CD14-positive monocyte (primary cell): ENCODE measurements at regions not wholly inside any gene's neighbourhood (a gene's known extent, or its start where the extent isn't known, plus 50 kb on each side); places are given as distances from the start of the nearest gene placed in this dataset.

Source experiments
- DNase-seq, 3 donors: peaks; one replicate each; pipeline ENCODE4 v3.0.0-alpha.2; 2011 to 2022
- H2AFZ ChIP-seq: 2 replicates; pipeline ENCODE4 v1.6.0; 2012; ENCODE audit warnings: mild to moderate bottlenecking, low read depth, low read length, inconsistent platforms; ENCODE audit not compliant: insufficient read depth, poor library complexity, severe bottlenecking
- H3K27ac ChIP-seq, 2 donors: 1 replicate in 1 of 2; 2 replicates in 1 of 2; pipeline ENCODE4 v1.5.1; 2012 to 2013; ENCODE audit warnings: low read length in 2 of 2, control low read depth in 1 of 2, inconsistent platforms in 1 of 2, low read depth in 1 of 2, mild to moderate bottlenecking in 1 of 2
- H3K27me3 ChIP-seq, 2 donors: one replicate each; pipeline versions ENCODE4 v1.6.0 to v1.6.1; 2011 to 2013; ENCODE audit warnings: low read length in 2 of 2; ENCODE audit not compliant: control insufficient read depth in 2 of 2, insufficient read depth in 2 of 2
- H3K36me3 ChIP-seq, 2 donors: replicated peaks in 1 of 2; 1 replicate in 1 of 2; 2 replicates in 1 of 2; pipeline versions ENCODE4 v1.5.1 to v1.6.1; 2012 to 2013; ENCODE audit warnings: low read length in 2 of 2, control low read depth in 1 of 2, inconsistent platforms in 1 of 2, mild to moderate bottlenecking in 1 of 2; ENCODE audit not compliant: insufficient read depth in 2 of 2, control insufficient read depth in 1 of 2
- H3K4me1 ChIP-seq, 2 donors: 1 replicate in 1 of 2; 2 replicates in 1 of 2; pipeline versions ENCODE4 v1.5.1 to v1.6.1; 2012 to 2013; ENCODE audit warnings: low read length in 2 of 2, control low read depth in 1 of 2, inconsistent platforms in 1 of 2, mild to moderate bottlenecking in 1 of 2, moderate library complexity in 1 of 2; ENCODE audit not compliant: insufficient read depth in 2 of 2, control insufficient read depth in 1 of 2
- H3K4me2 ChIP-seq: replicated peaks from 2 replicates; pipeline ENCODE3; 2012; ENCODE audit warnings: low read length, moderate library complexity, mild to moderate bottlenecking; ENCODE audit not compliant: poor library complexity, severe bottlenecking; ENCODE audit errors: extremely low read depth
- H3K4me3 ChIP-seq, 3 experiments: fragments of 200-600 bp in 1 of 3; sonication (generic) in 1 of 3; replicated peaks in 1 of 3; 1 replicate in 2 of 3; 2 replicates in 1 of 3; pipeline ENCODE4 v1.5.1; 2011 to 2013; ENCODE audit warnings: low read length in 3 of 3, mild to moderate bottlenecking in 3 of 3, control low read depth in 2 of 3, low read depth in 2 of 3, inconsistent platforms in 1 of 3, moderate library complexity in 1 of 3
- H3K79me2 ChIP-seq: 2 replicates; pipeline ENCODE4 v1.6.0; 2012; ENCODE audit warnings: mild to moderate bottlenecking, control low read depth, inconsistent platforms, low read length, moderate library complexity; ENCODE audit not compliant: insufficient read depth
- H3K9ac ChIP-seq: 2 replicates; pipeline ENCODE4 v1.6.0; 2017; ENCODE audit warnings: low read length, mild to moderate bottlenecking; ENCODE audit not compliant: insufficient read depth, poor library complexity, severe bottlenecking
- H3K9me3 ChIP-seq, 2 donors: replicated peaks in 1 of 2; 1 replicate in 1 of 2; 2 replicates in 1 of 2; pipeline versions ENCODE4 v1.5.1 to v1.6.1; 2012 to 2013; ENCODE audit warnings: low read length in 2 of 2, control low read depth in 1 of 2; ENCODE audit not compliant: control insufficient read depth in 1 of 2, insufficient read depth in 1 of 2
- H4K20me1 ChIP-seq: 2 replicates; pipeline ENCODE4 v1.6.0; 2012; ENCODE audit warnings: mild to moderate bottlenecking, low read length, control low read depth, moderate library complexity; ENCODE audit not compliant: insufficient read depth
- H3K27ac Mint-ChIP-seq, 7 donors: one replicate each; pipeline ENCODE4 v1.8.0; 2020; ENCODE audit warnings: mild to moderate bottlenecking in 7 of 7, mixed read lengths in 7 of 7, moderate library complexity in 6 of 7, inconsistent platforms in 2 of 7
- H3K27me3 Mint-ChIP-seq, 3 donors: one replicate each; pipeline ENCODE4 v1.8.0; 2021 to 2022; ENCODE audit warnings: low read depth in 3 of 3, mild to moderate bottlenecking in 3 of 3, mixed read lengths in 3 of 3, moderate library complexity in 3 of 3, inconsistent platforms in 1 of 3
- H3K36me3 Mint-ChIP-seq, 2 donors: one replicate each; pipeline ENCODE4 v1.8.0; 2020; ENCODE audit warnings: mixed read lengths in 2 of 2, inconsistent platforms in 1 of 2, mild to moderate bottlenecking in 1 of 2
- H3K4me1 Mint-ChIP-seq: one replicate; pipeline ENCODE4 v1.8.0; 2020; ENCODE audit warnings: mild to moderate bottlenecking, mixed read lengths
- H3K4me3 Mint-ChIP-seq, 2 donors: one replicate each; pipeline ENCODE4 v1.8.0; 2020; ENCODE audit warnings: mild to moderate bottlenecking in 2 of 2, mixed read lengths in 2 of 2, moderate library complexity in 1 of 2
- H3K9me3 Mint-ChIP-seq, 7 donors: one replicate each; pipeline ENCODE4 v1.8.0; 2020 to 2022; ENCODE audit warnings: mixed read lengths in 7 of 7, mild to moderate bottlenecking in 6 of 7, moderate library complexity in 6 of 7, inconsistent platforms in 2 of 7
- WGBS: methylation state at CpG from one replicate; pipeline ENCODE4 v1.1.5; 2013; ENCODE audit warnings: missing lambda C conversion rate; ENCODE audit not compliant: insufficient coverage; 5-methylcytosine and 5-hydroxymethylcytosine counted together
- intact Hi-C, 2 donors: fragments of 100-400 bp; cut with micrococcal nuclease; formaldehyde crosslinking; loops; one replicate each; pipeline versions ENCODE4 v1.15.0 to v1.15.1; 2023
- TF ChIP-seq, protein P1 (sequence below): fragments of 200-600 bp; IDR thresholded peaks from one replicate; pipeline ENCODE4 v1.8.0; 2022; ENCODE audit warnings: antibody characterized with exemption, mild to moderate bottlenecking

- H3K4me3 Mint-ChIP-seq, result no peak overlapping the region
- Histone ChIP-seq H3K4me3 (no peak overlapping the region), H3K27ac (no peak overlapping the region), H3K79me2 (no peaks in the 10 kb centered on the region), H3K27me3 (no peaks in the 10 kb centered on the region), H3K36me3 (no peaks in the 10 kb centered on the region), H3K9ac (no peak overlapping the region), H4K20me1 (no peaks in the 10 kb centered on the region), H3K4me2 (no peak overlapping the region), H3K9me3 (peaks cover 0 to 5% of the 10 kb centered on the region in 2 donors), H2AFZ (no peak overlapping the region), H3K4me1 (no peaks in the 10 kb centered on the region)
- H3K9me3 Mint-ChIP-seq, result peaks cover 0 to 10% (median 6%) of the 10 kb centered on the region in 7 donors
- H3K4me1 Mint-ChIP-seq, result no peaks in the 10 kb centered on the region
- peaks cover 0 to 3% (median 2%) of the 10 kb centered on the region in 3 donors for H3K27me3 Mint-ChIP-seq
- TF ChIP-seq, protein P1, sequence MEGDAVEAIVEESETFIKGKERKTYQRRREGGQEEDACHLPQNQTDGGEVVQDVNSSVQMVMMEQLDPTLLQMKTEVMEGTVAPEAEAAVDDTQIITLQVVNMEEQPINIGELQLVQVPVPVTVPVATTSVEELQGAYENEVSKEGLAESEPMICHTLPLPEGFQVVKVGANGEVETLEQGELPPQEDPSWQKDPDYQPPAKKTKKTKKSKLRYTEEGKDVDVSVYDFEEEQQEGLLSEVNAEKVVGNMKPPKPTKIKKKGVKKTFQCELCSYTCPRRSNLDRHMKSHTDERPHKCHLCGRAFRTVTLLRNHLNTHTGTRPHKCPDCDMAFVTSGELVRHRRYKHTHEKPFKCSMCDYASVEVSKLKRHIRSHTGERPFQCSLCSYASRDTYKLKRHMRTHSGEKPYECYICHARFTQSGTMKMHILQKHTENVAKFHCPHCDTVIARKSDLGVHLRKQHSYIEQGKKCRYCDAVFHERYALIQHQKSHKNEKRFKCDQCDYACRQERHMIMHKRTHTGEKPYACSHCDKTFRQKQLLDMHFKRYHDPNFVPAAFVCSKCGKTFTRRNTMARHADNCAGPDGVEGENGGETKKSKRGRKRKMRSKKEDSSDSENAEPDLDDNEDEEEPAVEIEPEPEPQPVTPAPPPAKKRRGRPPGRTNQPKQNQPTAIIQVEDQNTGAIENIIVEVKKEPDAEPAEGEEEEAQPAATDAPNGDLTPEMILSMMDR, result no peak
- peak overlapping the region in 1 of 7 donors; percentile 77 for H3K27ac Mint-ChIP-seq
- no peak for DNase-seq
- 50% methylated on average over 4 of the region's 5 CpGs for WGBS
- intact Hi-C loops, result no loop called here
- no peaks in the 10 kb centered on the region for H3K36me3 Mint-ChIP-seq
Observed at GRCh38 chr7:42733040-42733439, 178.8 kb downstream of the C7orf25 start.

DNA sequence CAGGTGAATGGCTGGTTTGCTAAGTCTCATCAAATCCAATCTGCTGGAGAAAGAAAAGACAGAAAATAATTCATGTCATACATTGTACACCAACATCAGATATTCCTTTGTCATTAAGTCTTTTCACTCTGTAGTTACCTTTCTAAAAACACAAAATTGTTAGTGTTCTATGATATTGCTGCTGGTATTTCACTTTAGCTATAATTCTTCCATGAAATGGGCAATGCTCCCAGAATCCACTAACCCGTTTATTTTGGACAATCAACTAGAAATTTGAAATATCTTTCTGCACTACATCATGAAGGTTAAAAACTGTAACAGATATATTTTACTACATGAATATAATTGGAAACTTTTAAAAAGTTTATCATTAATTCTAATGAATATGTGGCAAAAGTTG is 181.3 kb downstream of the C7orf25 start:
- intact Hi-C loops, result no loop called here
- no peak for DNase-seq
- no peaks in the 10 kb centered on the region for H3K4me1 ChIP-seq
- Mint-ChIP-seq H3K27ac (no peak overlapping the region), H3K9me3 (peaks cover 0 to 8% (median 2%) of the 10 kb centered on the region in 7 donors), H3K4me1 (no peaks in the 10 kb centered on the region), H3K27me3 (peaks cover 0 to 3% (median 0%) of the 10 kb centered on the region in 3 donors), H3K4me3 (no peak overlapping the region), H3K36me3 (no peaks in the 10 kb centered on the region)
- H3K4me2 ChIP-seq, result no peak overlapping the region
- no peaks in the 10 kb centered on the region for H3K27me3 ChIP-seq
- WGBS, result no CpG with 5 or more reads among the region's 1 CpG
- H3K27ac ChIP-seq, result no peak overlapping the region
- no peaks in the 10 kb centered on the region for H4K20me1 ChIP-seq
- TF ChIP-seq, protein P1, result no peak
- no peaks in the 10 kb centered on the region for H3K36me3 ChIP-seq
- H3K79me2 ChIP-seq, result no peaks in the 10 kb centered on the region
- H3K9me3 ChIP-seq, result peaks cover 0 to 5% of the 10 kb centered on the region in 2 donors
- no peak overlapping the region for H2AFZ ChIP-seq
- no peak overlapping the region for H3K4me3 ChIP-seq
- H3K9ac ChIP-seq, result no peak overlapping the region
